ENCODE measurements at regions not wholly inside any gene's neighbourhood (a gene's known extent, or its start where the extent isn't known, plus 50 kb on each side); places are given as distances from the start of the nearest gene placed in this dataset.

GRCh38 chr15:36498916-36499315, 80.5 kb upstream of the CDIN1 start:
- no peak for DNase-seq

- DNase-seq, result no peak
Measured at GRCh38 chr15:36499412-36500389, 79.7 kb upstream of the CDIN1 start.

DNA sequence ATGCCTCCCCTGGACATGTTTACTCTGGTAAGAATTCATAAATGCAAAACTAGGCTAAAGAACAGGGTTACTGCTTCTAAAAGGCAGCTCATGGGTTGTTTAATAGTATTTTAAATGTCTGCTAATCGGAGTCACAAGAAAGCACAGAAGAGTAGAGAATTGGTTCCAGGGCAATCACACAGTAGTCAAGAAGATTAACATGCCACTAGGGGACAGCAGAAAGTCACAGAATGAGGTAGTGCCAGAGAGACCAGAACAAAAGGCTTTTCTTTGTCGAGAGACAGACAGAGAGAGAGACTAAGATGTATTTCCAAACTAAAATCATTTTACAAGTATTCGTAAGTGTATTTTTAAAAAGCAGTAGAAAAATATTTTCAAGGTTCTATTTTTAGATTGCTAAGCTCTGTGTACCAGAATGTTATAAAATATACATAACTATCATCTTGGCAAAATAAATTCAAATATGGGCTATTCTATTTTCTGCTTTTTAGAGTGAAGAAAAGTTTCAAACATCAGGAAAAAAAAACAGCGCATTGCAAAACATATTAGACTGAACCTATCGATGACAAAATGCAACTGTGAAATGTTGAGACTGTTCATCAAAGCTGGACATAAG, 78.3 kb upstream of the CDIN1 start:
- peak; percentile 81 for DNase-seq

GRCh38 chr15:36502509-36502908, 76.9 kb upstream of the CDIN1 start:
- no peak for DNase-seq

DNA sequence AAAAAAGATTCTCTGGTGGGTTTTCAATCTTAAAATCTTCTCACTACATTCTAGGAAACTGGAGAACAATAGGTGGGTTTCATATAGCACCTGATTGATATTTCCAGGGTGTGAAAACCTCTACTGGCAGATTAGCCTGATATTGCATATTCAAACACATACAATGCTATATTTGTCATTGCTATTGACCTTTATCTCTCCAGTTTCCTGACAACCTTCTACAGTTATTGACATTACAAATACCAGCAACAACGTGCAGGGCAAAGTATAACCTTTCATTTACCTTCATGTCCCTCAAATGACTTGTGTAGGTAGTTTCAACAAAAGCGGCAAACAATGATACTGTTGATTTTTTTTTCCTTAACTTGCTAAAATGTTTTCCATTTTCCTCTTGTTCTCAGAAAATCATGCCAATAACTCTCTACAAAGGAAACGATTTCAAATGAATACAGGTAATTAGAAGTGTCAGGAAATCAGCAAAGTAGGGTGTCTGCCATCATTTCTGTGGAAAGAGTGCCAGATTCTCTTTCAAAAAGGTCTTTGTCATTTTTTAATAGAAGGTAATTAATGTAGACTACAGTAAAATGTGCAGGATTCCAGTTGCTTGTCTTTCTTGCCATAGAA, 72.6 kb upstream of the CDIN1 start:
- DNase-seq, result no peak

DNA sequence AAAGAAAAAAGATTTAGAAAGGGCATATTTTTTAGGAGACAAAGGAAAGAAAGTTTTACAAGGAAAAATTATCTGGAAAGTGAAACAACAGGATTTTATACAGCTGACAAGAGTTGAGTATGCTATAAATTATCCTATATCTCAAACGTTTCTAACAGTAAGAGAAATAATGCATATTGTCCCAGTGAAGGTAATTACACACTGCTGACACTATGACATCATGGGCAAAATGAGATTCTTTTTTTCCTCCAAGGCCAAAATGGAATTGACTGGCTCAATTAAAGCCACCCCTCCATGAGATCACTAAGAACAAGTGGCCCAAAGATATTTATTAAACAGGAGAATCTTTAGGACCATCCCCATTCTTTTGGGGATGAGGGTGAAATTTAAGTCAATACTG, 72.0 kb upstream of the CDIN1 start:
- no peak for DNase-seq

- DNase-seq, result no peak
Measured at GRCh38 chr15:36511594-36511993, 67.8 kb upstream of the CDIN1 start.

- no peak for DNase-seq
Measured at GRCh38 chr15:36517758-36518157, 61.7 kb upstream of the CDIN1 start.

DNA sequence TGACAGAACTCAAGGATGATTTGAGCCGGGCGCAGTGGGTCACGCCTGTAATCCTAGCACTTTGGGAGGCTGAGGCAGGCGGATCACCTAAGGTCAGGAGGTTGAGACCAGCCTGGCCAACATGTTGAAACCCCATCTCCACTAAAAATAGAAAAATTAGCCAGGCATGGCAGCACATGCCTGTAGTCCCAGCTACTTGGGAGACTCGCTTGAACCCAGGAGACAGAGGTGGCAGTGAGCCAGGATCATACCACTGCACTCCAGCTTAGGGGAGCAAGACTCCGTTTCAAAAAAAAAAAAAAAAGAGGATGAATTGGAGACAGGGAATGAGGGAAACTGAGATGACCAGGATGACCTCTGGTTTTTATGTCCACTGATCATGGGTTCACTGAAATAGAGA, 60.4 kb upstream of the CDIN1 start:
- no peak for DNase-seq

GRCh38 chr15:36525430-36525829, 54.0 kb upstream of the CDIN1 start:
- no peak for DNase-seq

GRCh38 chr15:36527235-36528162, 51.9 kb upstream of the CDIN1 start:
- no peak for DNase-seq

- DNase-seq, result no peak
Measured at GRCh38 chr15:36529296-36530011, 50.0 kb upstream of the CDIN1 start.
